ENCODE measurements at regions not wholly inside any gene's neighbourhood (a gene's known extent, or its start where the extent isn't known, plus 50 kb on each side); places are given as distances from the start of the nearest gene placed in this dataset.

- ChIA-PET POLR2A (no interaction called here), RAD21 (ENCODE audit: unreplicated experiment) (no interaction called here), SMC1A (ENCODE audit: uncharacterized antibody, unreplicated experiment) (no interaction called here), CTCF (no interaction called here)
- Histone ChIP-seq H3K4me2 (ENCODE audit: control insufficient read depth, insufficient read depth) (no peak overlapping the region), H2AFZ (ENCODE audit: control insufficient read depth, low read depth, low read length) (no peak overlapping the region), H3K4me3 (no peak overlapping the region), H4K20me1 (ENCODE audit: control insufficient read depth, insufficient read depth) (no peaks in the 10 kb centered on the region), H3K79me2 (ENCODE audit: control insufficient read depth, insufficient read depth, low read length) (no peaks in the 10 kb centered on the region), H3K4me1 (ENCODE audit: control insufficient read depth, insufficient read depth, low read length) (no peaks in the 10 kb centered on the region), H3K27ac (ENCODE audit: control insufficient read depth, insufficient read depth) (no peak overlapping the region), H3K9ac (ENCODE audit: control insufficient read depth, insufficient read depth, low read length) (no peak overlapping the region), H3K9me3 (replicated peaks; ENCODE audit: control insufficient read depth, insufficient read depth, low read length) (no peaks in the 10 kb centered on the region), H3K36me3 (ENCODE audit: control insufficient read depth in 2 of 2, insufficient read depth in 2 of 2, low read length in 1 of 2) (no peaks in the 10 kb centered on the region), H3K27me3 (replicated peaks in 1 of 2; ENCODE audit: control insufficient read depth in 2 of 2, insufficient read depth in 2 of 2, low read length in 1 of 2) (no peaks in the 10 kb centered on the region; a peak in 1 of 4 replicates)
- no TSS peak for BruUV-seq (replicated peaks)
- intact Hi-C loops (cut with micrococcal nuclease; ENCODE audit: unreplicated experiment) (no loop called here), in situ Hi-C loops (cut with MboI) (no loop called here)
- WGBS (ENCODE audit: insufficient coverage, insufficient replicate concordance, low lambda C conversion rate, missing lambda C conversion rate), result 17% methylated on average over 8 of the region's 8 CpGs
- FAIRE-seq, result no peak
- ATAC-seq, result no peak
- TF ChIP-seq MEF2B (IDR thresholded peaks at IDR 0.05; ENCODE audit: partially characterized antibody, poor library complexity, severe bottlenecking) (no peak), SIN3A (IDR thresholded peaks at IDR 0.05; ENCODE audit: low read depth, low read length) (no peak), HSF1 (IDR thresholded peaks at IDR 0.05; ENCODE audit: low read depth, low read length) (no peak), MLLT1 (IDR thresholded peaks at IDR 0.05) (no peak)
- DNase-seq (ENCODE audit: low read depth, low spot score), result no peak
These were observed 395.6 kb downstream of the NPHP4 start for GRCh38 chr1:5596651-5597050.
